ENCODE measurements at regions not wholly inside any gene's neighbourhood (a gene's known extent, or its start where the extent isn't known, plus 50 kb on each side); places are given as distances from the start of the nearest gene placed in this dataset.

GRCh38 chr1:70720521-70720920 is 309.5 kb downstream of the CTH start:
- TF ChIP-seq CTCF (IDR thresholded peaks at IDR 0.05 in 2 of 3, conservative IDR thresholded peaks at IDR 0.05 in 1 of 3; ENCODE audit: insufficient read depth in 2 of 3, low read depth in 1 of 3, low read length in 3 of 3), result no peak
- no peak for TF ChIP-seq RAD21 (CRISPR knock-in tag; conservative IDR thresholded peaks at IDR 0.05 in 1 of 2, IDR thresholded peaks at IDR 0.05 in 1 of 2)
- TF ChIP-seq COPS2 (conservative IDR thresholded peaks at IDR 0.05), result no peak
- no peak for TF ChIP-seq NRF1 (conservative IDR thresholded peaks at IDR 0.05 in 1 of 2, IDR thresholded peaks at IDR 0.05 in 1 of 2)
- no peak for TF ChIP-seq CHCHD3 (CRISPR knock-in tag; IDR thresholded peaks at IDR 0.05)
- TF ChIP-seq ZKSCAN3 (CRISPR knock-in tag; IDR thresholded peaks at IDR 0.05), result no peak
- TF ChIP-seq RAD51 (IDR thresholded peaks at IDR 0.05; ENCODE audit: borderline replicate concordance, low read depth), result no peak
- TF ChIP-seq CEBPB (tag; IDR thresholded peaks at IDR 0.05), result no peak

Data from K562 (cell line).